Prostate gland (tissue), 2 donors: ENCODE measurements at regions not wholly inside any gene's neighbourhood (a gene's known extent, or its start where the extent isn't known, plus 50 kb on each side); places are given as distances from the start of the nearest gene placed in this dataset.

Source experiments
- DNase-seq: peaks from one replicate; pipeline ENCODE4 v3.0.0-alpha.2; 2019; ENCODE audit warnings: low spot score
- H3K27ac ChIP-seq, 2 donors: fragments of 200-600 bp; sonication (generic); 2 replicates each; pipeline ENCODE4 v1.5.1; 2017 to 2019
- H3K27me3 ChIP-seq: fragments of 200-600 bp; sonication (generic); replicated peaks from 2 replicates; pipeline ENCODE4 v1.5.1; 2019; ENCODE audit not compliant: insufficient read depth
- H3K36me3 ChIP-seq, 2 donors: fragments of 200-600 bp; sonication (generic); 1 replicate in 1 of 2; 2 replicates in 1 of 2; pipeline versions ENCODE4 v1.5.1 to v1.8.1; 2017 to 2019
- H3K4me1 ChIP-seq: fragments of 200-600 bp; sonication (generic); replicated peaks from 2 replicates; pipeline ENCODE4 v1.5.1; 2019
- H3K4me3 ChIP-seq, 2 donors: fragments of 200-600 bp; sonication (generic); 2 replicates each; pipeline ENCODE4 v1.5.1; 2017 to 2019
- H3K9me3 ChIP-seq: fragments of 200-600 bp; sonication (generic); 2 replicates; pipeline ENCODE4 v1.5.1; 2017
- POLR2A ChIP-seq: fragments of 450-650 bp; IDR thresholded peaks from one replicate; pipeline ENCODE4 v1.6.1; 2016; ENCODE audit warnings: antibody characterized with exemption, mild to moderate bottlenecking
- POLR2AphosphoS5 ChIP-seq: sonication (generic); formaldehyde crosslinking; IDR thresholded peaks from one replicate; pipeline ENCODE4 v1.6.1; 2017; ENCODE audit warnings: antibody characterized with exemption
- WGBS: methylation state at CpG from one replicate; pipeline ENCODE4 v1.1.5; 2018; 5-methylcytosine and 5-hydroxymethylcytosine counted together
- intact Hi-C: fragments of 100-400 bp; cut with DNase I; formaldehyde crosslinking; loops from one replicate; pipeline ENCODE4 v1.14.2; 2022
- TF ChIP-seq, protein P1 (sequence below), 4 experiments: fragments of 200-600 bp in 2 of 4; fragments of 450-650 bp in 2 of 4; sonication (generic) in 2 of 4; IDR thresholded peaks; 1 replicate in 3 of 4; 2 replicates in 1 of 4; pipeline ENCODE4 v1.5.1; 2016 to 2019; ENCODE audit warnings: antibody characterized with exemption in 4 of 4, mild to moderate bottlenecking in 2 of 4, moderate library complexity in 2 of 4

DNA sequence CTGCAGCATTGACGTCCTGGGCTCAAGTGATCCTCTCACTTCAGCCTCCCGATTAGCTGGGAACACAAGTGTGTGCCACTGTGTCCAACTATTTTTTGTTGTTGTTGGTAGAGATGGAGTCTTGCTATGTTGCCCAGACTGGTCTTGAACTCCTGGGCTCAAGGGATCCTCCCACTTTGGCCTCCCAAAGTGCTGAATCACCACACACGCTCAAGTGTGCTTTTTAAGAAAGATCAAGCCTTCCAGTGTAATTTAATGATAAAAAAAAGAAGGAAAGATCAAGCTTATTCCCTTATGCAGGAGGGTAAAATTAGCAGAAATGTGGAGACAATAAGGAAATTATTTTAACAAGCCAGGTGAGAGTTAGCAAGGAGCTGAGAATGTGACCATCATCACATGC is 61.1 kb upstream of the SERBP1 start:
- no peaks in the 10 kb centered on the region for H3K9me3 ChIP-seq
- H3K27me3 ChIP-seq = no peaks in the 10 kb centered on the region
- TF ChIP-seq POLR2A = no peak
- TF ChIP-seq, protein P1, sequence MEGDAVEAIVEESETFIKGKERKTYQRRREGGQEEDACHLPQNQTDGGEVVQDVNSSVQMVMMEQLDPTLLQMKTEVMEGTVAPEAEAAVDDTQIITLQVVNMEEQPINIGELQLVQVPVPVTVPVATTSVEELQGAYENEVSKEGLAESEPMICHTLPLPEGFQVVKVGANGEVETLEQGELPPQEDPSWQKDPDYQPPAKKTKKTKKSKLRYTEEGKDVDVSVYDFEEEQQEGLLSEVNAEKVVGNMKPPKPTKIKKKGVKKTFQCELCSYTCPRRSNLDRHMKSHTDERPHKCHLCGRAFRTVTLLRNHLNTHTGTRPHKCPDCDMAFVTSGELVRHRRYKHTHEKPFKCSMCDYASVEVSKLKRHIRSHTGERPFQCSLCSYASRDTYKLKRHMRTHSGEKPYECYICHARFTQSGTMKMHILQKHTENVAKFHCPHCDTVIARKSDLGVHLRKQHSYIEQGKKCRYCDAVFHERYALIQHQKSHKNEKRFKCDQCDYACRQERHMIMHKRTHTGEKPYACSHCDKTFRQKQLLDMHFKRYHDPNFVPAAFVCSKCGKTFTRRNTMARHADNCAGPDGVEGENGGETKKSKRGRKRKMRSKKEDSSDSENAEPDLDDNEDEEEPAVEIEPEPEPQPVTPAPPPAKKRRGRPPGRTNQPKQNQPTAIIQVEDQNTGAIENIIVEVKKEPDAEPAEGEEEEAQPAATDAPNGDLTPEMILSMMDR (IDR thresholded peaks at IDR 0.05) = no peak
- TF ChIP-seq POLR2AphosphoS5 = no peak
- 89% methylated on average over 3 of the region's 3 CpGs for WGBS
- no peak overlapping the region for H3K27ac ChIP-seq
- H3K36me3 ChIP-seq = no peaks in the 10 kb centered on the region
- no peaks in the 10 kb centered on the region for H3K4me1 ChIP-seq
- intact Hi-C loops = loop anchor here (10.0 kb wide), 1 partner anchor 256 kb away; no protein-coding TSS in a partner anchor
- no peak overlapping the region for H3K4me3 ChIP-seq
- no peak for DNase-seq

DNA sequence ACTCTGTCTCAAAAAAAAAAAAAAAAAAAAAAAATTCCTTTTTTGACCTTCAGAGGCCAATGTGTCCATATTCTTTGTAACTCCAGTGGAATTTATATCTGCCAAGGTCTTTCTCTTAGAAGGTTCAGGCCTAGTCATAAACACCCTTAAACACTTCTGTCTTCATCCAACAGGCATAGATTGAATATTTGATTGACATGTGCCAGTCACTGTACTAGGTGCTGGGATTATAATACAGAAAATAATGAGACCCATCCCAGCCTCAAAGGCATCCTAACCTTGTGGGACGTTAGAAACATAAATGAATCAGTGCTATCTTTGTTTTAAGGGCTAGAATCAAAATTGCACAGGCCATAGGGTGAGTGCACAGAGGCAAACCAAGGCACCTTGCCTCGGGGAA is 62.9 kb upstream of the SERBP1 start:
- 73% methylated on average over 2 of the region's 2 CpGs for WGBS
- Histone ChIP-seq H3K9me3 (no peaks in the 10 kb centered on the region), H3K36me3 (no peaks in the 10 kb centered on the region), H3K4me3 (no peak overlapping the region), H3K27ac (no peak overlapping the region), H3K4me1 (no peaks in the 10 kb centered on the region), H3K27me3 (no peaks in the 10 kb centered on the region)
- DNase-seq = no peak
- intact Hi-C loops = loop anchor here (10.0 kb wide), 1 partner anchor 258 kb away; no protein-coding TSS in a partner anchor
- TF ChIP-seq, protein P1 (IDR thresholded peaks at IDR 0.05) = no peak
- no peak for TF ChIP-seq POLR2A
- no peak for TF ChIP-seq POLR2AphosphoS5

DNA sequence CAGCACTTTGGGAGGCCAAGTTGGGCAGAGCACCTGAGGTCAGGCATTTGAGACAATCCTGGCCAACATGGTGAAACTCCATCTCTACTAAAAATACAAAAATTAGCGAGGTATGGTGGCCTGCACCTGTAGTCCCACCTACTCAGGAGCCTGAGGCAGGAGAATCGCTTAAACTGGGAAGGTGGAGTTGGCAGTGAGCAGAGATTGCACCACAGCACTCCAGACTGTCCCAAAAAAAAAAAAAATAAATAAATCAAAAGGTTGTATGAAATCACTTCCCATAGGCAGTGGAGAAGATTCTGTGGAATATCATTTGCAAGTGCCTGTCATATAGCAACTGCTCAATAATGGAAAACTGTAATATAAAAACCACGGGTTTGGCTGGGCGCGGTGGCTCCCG is 65.1 kb upstream of the SERBP1 start:
- Histone ChIP-seq H3K9me3 (no peaks in the 10 kb centered on the region), H3K36me3 (no peaks in the 10 kb centered on the region), H3K4me3 (no peak overlapping the region), H3K27ac (no peak overlapping the region), H3K27me3 (no peaks in the 10 kb centered on the region), H3K4me1 (no peaks in the 10 kb centered on the region)
- no peak for DNase-seq
- intact Hi-C loops = loop anchor here (10.0 kb wide), 1 partner anchor 261 kb away; no protein-coding TSS in a partner anchor
- WGBS = 91% methylated on average over 6 of the region's 6 CpGs
- TF ChIP-seq POLR2A = no peak
- TF ChIP-seq, protein P1 (IDR thresholded peaks at IDR 0.05) = no peak
- TF ChIP-seq POLR2AphosphoS5 = no peak

DNA sequence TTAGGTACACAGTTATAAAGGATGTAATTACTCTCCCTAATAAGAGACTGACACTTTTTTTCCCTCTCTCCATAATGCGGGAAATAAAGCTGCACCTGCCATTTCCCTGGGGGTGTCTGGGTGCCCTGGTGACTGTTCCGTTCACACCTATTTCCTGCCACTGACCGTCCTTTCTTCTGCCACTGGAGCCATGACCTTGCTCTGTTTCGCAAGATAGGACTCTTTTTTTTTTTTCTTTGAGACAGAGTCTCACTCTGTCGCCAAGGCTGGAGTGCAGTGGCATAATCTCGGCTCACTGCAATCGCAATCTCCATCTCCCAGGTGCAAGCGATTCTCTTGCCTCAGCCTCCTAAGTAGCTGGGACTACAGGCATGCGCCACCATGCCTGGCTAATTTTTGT is 66.1 kb upstream of the SERBP1 start:
- no peaks in the 10 kb centered on the region for H3K27me3 ChIP-seq
- no peak for DNase-seq
- TF ChIP-seq POLR2AphosphoS5 (no peak), POLR2A (no peak)
- TF ChIP-seq, protein P1 (IDR thresholded peaks at IDR 0.05) = no peak
- intact Hi-C loops = loop anchor here (10.0 kb wide), 1 partner anchor 262 kb away; no protein-coding TSS in a partner anchor
- no peak overlapping the region for H3K27ac ChIP-seq
- no peaks in the 10 kb centered on the region for H3K9me3 ChIP-seq
- no peaks in the 10 kb centered on the region for H3K4me1 ChIP-seq
- H3K36me3 ChIP-seq = no peaks in the 10 kb centered on the region
- WGBS = 91% methylated on average over 9 of the region's 9 CpGs
- no peak overlapping the region for H3K4me3 ChIP-seq

DNA sequence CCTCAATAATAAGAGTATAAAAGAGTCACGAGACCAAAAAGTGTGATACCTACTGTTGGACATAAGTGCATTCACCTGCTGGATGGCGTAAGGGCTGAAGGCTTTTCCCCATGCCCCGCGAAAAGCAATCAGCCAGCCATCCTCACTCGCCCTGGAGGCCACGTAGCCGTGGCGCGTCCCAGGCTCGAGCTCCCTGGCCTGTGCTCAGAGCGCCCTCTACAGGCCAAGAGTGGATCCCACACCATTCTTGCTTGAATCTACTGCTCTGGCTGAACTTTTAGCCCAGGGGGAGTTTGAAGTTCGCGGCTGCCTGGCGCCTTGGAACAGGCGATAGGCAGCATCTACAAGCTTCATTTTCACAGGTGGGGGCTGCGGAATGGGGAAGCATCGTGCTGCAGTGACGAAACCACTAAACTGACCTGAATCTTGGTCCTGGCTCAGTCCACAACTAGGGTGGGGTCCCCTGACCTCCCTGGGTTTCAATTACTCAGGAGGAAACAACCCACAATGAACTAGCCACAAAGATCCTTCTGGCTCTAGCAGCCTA is 70.3 kb upstream of the SERBP1 start:
- DNase-seq = peak; percentile 74
- H3K4me1 ChIP-seq = no peaks in the 10 kb centered on the region
- no peaks in the 10 kb centered on the region for H3K9me3 ChIP-seq
- H3K27ac ChIP-seq = no peak overlapping the region
- 2% methylated on average over 18 of the region's 18 CpGs for WGBS
- TF ChIP-seq, protein P1 (IDR thresholded peaks at IDR 0.05) = peak; percentile 85 to 96 (median 86)
- TF ChIP-seq POLR2A = no peak
- no peaks in the 10 kb centered on the region for H3K27me3 ChIP-seq
- no peak overlapping the region for H3K4me3 ChIP-seq
- no peaks in the 10 kb centered on the region for H3K36me3 ChIP-seq
- intact Hi-C loops = loop anchor here (2.0 kb wide), 1 partner anchor 154 kb away; no protein-coding TSS in a partner anchor
